ENCODE measurements at regions not wholly inside any gene's neighbourhood (a gene's known extent, or its start where the extent isn't known, plus 50 kb on each side); places are given as distances from the start of the nearest gene placed in this dataset.

DNA sequence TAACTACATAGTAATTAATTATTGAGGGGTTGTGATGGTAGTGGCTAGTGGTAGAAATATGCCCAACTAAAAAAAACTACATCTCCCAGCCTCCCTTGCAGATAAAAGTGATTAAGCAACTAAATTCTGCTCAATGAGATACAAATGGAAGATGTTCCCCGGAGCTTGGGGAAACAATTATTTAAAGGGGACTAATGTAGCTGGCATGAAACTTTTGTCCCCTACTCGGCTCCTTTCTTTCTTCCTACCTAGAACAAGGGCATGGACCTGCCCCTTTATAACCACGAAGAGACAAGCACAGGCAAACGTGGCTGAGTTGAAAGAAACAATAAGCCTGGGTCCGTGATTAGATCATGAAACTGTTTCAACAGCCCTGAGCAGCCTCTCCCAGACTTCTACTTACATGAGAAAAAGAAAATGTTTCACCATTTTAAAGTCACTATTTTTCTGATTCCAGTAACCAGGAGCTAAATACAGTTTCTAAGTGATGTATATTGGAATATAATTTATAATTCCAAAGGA, 236.9 kb downstream of the SCG2 start (continued):
- TF ChIP-seq, protein P1, sequence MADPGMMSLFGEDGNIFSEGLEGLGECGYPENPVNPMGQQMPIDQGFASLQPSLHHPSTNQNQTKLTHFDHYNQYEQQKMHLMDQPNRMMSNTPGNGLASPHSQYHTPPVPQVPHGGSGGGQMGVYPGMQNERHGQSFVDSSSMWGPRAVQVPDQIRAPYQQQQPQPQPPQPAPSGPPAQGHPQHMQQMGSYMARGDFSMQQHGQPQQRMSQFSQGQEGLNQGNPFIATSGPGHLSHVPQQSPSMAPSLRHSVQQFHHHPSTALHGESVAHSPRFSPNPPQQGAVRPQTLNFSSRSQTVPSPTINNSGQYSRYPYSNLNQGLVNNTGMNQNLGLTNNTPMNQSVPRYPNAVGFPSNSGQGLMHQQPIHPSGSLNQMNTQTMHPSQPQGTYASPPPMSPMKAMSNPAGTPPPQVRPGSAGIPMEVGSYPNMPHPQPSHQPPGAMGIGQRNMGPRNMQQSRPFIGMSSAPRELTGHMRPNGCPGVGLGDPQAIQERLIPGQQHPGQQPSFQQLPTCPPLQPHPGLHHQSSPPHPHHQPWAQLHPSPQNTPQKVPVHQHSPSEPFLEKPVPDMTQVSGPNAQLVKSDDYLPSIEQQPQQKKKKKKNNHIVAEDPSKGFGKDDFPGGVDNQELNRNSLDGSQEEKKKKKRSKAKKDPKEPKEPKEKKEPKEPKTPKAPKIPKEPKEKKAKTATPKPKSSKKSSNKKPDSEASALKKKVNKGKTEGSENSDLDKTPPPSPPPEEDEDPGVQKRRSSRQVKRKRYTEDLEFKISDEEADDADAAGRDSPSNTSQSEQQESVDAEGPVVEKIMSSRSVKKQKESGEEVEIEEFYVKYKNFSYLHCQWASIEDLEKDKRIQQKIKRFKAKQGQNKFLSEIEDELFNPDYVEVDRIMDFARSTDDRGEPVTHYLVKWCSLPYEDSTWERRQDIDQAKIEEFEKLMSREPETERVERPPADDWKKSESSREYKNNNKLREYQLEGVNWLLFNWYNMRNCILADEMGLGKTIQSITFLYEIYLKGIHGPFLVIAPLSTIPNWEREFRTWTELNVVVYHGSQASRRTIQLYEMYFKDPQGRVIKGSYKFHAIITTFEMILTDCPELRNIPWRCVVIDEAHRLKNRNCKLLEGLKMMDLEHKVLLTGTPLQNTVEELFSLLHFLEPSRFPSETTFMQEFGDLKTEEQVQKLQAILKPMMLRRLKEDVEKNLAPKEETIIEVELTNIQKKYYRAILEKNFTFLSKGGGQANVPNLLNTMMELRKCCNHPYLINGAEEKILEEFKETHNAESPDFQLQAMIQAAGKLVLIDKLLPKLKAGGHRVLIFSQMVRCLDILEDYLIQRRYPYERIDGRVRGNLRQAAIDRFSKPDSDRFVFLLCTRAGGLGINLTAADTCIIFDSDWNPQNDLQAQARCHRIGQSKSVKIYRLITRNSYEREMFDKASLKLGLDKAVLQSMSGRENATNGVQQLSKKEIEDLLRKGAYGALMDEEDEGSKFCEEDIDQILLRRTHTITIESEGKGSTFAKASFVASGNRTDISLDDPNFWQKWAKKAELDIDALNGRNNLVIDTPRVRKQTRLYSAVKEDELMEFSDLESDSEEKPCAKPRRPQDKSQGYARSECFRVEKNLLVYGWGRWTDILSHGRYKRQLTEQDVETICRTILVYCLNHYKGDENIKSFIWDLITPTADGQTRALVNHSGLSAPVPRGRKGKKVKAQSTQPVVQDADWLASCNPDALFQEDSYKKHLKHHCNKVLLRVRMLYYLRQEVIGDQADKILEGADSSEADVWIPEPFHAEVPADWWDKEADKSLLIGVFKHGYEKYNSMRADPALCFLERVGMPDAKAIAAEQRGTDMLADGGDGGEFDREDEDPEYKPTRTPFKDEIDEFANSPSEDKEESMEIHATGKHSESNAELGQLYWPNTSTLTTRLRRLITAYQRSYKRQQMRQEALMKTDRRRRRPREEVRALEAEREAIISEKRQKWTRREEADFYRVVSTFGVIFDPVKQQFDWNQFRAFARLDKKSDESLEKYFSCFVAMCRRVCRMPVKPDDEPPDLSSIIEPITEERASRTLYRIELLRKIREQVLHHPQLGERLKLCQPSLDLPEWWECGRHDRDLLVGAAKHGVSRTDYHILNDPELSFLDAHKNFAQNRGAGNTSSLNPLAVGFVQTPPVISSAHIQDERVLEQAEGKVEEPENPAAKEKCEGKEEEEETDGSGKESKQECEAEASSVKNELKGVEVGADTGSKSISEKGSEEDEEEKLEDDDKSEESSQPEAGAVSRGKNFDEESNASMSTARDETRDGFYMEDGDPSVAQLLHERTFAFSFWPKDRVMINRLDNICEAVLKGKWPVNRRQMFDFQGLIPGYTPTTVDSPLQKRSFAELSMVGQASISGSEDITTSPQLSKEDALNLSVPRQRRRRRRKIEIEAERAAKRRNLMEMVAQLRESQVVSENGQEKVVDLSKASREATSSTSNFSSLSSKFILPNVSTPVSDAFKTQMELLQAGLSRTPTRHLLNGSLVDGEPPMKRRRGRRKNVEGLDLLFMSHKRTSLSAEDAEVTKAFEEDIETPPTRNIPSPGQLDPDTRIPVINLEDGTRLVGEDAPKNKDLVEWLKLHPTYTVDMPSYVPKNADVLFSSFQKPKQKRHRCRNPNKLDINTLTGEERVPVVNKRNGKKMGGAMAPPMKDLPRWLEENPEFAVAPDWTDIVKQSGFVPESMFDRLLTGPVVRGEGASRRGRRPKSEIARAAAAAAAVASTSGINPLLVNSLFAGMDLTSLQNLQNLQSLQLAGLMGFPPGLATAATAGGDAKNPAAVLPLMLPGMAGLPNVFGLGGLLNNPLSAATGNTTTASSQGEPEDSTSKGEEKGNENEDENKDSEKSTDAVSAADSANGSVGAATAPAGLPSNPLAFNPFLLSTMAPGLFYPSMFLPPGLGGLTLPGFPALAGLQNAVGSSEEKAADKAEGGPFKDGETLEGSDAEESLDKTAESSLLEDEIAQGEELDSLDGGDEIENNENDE (IDR thresholded peaks at IDR 0.05; ENCODE audit: insufficient replicate concordance, low read length), result no peak
- TF ChIP-seq SAP30 (IDR thresholded peaks at IDR 0.05; ENCODE audit: insufficient read depth, insufficient replicate concordance, low read length) (no peak), SIX5 (IDR thresholded peaks at IDR 0.05; ENCODE audit: low read depth, low read length) (peak; percentile 30; the same call in 1 of the 2 replicates)

All from H1 (cell line).